ENCODE measurements at regions not wholly inside any gene's neighbourhood (a gene's known extent, or its start where the extent isn't known, plus 50 kb on each side); places are given as distances from the start of the nearest gene placed in this dataset.

GRCh38 chr17:72430611-72431432 lies 310.0 kb downstream of the SOX9 start:
- DNase-seq, result no peak

DNA sequence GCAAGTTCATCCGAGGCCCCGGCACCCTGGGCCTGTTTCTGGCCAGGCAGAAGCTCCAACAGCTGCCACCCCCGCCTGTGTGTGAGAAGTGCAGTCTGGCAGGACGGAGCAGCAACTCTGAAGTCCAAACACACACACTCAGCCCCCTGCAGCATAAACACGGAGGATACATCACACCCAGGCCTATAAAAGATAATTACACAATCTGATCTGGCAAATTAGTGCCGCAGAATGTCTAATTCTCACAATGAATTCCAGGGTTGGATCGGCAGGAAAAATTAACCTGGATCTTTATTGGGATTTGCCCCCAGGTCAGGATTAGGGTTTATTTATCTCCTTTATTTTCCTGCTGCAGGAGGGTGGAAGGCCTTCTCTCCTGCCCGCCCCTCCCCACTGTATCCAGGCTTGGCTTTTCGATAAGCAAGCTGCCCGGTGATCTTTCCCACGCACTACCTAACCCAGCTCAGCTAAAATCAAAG lies 311.4 kb downstream of the SOX9 start:
- DNase-seq, result no peak

DNA sequence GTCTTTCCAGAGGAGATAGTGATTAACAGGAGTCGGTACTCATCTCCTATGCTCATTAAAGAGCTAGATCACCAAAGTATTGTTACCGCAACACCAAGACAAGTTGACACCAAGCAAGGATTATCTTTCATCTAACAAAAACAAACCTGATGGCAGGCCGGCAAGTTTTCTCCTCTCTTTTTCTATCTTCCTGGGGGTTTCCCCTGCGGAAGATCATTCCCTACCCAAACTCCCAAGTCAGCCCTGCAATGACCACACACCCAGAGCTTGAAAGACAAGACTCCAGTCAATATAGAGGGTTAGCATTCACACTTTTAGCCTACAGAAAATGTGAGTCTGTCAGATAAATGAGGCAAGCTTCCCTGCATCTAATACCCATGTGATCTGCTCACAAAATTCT lies 312.1 kb downstream of the SOX9 start:
- DNase-seq, result no peak

GRCh38 chr17:72433797-72434196 lies 313.0 kb downstream of the SOX9 start:
- no peak for DNase-seq

DNA sequence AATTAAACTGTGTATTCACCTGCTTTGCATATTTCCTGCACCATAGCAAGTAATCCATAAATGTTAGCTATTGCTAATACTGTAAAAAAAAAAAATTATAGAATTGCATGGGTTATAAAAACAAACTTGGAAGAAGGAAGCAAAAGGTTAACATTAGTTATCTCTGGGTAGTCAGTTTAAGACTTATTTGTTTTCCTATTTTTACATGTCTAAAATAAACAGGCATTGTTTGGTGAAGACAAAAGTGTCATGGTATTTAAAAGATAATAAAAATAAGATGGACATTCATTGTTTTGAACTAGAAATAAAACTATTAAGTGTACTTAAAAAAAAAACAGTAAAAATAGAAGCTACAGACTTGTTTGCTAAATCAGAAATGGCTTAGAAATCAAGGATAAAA lies 313.8 kb downstream of the SOX9 start:
- DNase-seq, result no peak

DNA sequence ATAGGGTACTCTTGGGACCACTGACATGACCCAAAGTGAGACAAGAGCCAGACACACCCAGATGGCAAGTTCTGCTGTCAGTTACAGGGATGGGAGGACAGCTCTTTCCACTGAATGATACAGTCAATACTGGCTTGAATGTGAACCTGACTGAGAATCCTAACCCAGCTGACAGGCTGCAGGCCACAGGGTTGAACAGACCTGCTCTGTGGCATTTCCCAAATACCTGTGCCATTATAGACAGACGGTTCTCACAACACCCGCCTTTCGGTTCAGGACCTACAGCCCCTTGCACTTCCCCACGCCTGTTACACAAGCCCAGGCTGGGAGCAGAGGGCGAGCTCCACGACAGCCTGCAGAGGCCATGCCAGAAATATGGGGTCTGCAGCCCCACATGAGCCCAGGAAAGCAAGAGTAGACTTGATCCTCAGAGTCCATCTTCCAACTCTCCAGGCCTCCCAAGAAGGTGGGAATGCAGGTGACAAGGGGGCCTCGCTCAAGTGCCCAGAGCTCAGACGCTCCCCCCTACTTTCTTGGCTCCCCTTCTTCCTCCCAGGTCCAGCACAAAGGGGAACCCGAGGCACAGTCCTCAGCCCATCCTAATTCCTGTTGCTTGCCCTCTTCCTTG lies 314.3 kb downstream of the SOX9 start:
- DNase-seq, result no peak

DNA sequence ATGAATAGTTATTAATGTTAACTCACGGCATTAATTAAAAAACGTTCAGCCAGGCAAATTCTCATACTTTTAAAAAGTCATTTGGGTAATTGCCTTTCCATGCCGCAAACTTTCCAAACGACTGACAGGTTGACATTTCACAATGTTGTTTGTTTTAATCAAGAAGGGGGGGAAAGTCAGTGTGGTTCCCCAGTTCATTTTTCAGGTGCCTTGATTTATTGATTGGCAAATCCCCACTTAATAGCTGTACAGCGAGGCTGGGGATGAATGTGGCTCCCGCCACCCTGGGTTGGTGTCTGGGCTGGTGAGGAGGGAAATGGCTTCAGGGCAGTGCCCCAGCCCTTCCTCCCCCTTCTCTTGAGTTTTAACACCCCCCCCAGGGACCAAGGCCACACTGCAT lies 318.0 kb downstream of the SOX9 start:
- DNase-seq, result no peak

- DNase-seq, result no peak
These were observed 319.2 kb downstream of the SOX9 start for GRCh38 chr17:72439893-72440502.

- DNase-seq, result no peak
These were observed 320.1 kb downstream of the SOX9 start for GRCh38 chr17:72440961-72441360.

- no peak for DNase-seq
These were observed 321.1 kb downstream of the SOX9 start for GRCh38 chr17:72441909-72442308.

GRCh38 chr17:72444517-72445054 lies 323.8 kb downstream of the SOX9 start:
- no peak for DNase-seq

- no peak for DNase-seq
These were observed 324.5 kb downstream of the SOX9 start for GRCh38 chr17:72445055-72445991.

DNA sequence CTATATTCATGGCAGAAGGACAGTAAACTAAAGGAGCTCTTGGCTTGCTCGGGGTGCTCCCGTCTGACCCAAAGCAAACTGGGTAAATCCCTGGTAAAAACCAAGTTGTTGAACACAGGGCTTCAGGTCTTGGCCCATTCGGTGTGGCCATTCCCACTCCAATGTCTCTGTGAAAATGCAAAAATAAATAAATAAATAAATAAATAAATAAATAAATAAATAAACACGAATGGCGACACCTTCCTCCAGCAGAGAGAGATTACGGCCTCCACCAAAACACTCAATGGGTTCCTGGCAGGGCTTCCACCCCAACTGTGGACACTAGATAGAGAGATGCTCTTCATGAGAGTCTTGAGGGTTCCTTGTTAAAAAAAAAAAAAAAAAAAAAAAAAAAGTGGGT lies 325.3 kb downstream of the SOX9 start:
- DNase-seq, result no peak

DNA sequence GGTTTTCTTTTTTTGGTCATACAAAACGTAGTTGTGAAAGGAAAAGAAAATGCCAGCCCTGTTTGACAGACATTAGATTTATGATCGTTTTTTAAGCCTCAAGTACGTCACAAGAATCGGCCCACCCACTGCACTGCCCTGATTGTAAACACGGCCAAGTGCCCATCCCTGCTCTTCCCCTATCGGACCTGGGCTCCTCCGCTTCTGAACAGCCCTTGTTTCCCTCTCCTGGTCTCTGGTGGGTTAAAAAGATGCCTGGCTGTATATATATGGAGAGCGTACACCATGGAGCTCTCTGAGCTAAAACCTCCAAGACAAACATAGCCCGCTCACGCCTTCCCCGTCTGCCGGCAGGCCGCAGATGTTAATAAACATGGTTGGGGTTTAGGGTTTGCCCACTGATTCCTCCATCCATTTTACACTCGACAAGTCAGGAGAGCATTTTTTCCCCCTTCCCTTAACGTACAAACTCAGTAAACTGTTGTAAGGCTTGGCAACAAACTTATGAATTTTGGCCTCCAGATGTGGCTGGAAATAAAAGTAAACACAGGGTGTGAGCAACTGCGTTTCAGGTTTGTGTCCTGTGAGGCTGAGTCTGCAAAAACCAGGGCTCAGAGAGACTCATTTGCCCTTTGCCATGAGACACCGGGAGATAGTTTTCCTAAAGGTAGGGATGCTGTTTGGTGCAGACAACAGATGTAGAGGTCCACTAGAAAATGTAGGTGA lies 325.9 kb downstream of the SOX9 start:
- DNase-seq, result no peak

DNA sequence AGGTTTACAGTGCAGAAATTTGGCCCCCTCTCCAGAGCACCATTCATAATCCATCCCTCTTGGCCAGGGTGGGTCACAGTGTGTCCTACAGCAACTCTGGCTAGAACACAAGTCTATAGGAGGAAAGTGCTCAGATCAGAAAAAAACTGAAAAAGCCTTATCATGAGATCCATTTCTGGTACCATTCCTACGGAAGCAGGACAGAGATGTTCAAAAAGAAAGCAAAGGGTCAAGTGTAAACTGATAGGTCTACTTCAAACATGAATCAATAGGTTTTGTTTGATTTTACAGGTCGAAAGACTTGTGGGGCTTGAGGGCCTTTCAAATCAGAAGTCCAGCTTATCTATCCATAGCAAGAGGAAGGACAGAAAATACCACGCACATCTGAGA lies 326.4 kb downstream of the SOX9 start:
- DNase-seq, result no peak

DNA sequence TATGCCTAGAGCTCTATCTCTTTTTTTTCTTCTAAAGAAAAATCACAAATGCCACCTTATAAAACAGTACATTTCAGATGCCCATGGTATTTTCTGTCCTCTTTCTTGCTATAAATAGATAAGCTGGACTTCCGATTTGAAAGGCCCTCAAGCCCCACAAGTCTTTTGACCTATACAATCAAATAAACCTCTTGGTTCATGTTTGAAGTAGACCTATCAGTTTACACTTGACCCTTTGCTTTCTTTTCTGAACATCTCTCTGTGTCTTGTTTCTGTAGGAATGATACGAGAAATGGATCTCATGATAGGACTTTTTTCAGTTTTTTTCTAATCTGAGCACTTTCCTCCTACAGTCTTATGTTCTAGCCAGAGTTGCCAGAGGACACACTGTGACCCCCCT lies 327.2 kb downstream of the SOX9 start:
- DNase-seq, result no peak

- DNase-seq, result no peak
These were observed 331.7 kb downstream of the SOX9 start for GRCh38 chr17:72452286-72453173.

- no peak for DNase-seq
These were observed 333.5 kb downstream of the SOX9 start for GRCh38 chr17:72454342-72454741.

DNA sequence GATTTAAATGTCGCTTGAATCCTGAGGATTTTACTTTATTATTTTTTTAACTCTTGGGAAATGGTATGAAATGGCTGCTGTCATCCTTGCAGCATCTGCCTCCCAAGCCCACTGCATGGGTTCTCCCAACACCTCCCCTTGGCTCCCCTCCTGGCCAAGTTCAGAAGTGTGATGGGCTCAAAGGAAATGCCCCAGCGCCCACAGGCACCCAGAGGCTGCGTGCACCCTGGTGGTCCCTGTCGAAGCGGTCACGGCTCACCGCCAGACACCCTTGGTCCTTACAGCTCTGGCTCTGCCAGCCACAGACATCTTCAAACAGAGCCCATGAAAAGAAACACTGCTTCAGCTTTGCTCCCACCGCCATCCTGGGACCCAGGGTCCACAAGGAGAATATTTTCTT lies 334.7 kb downstream of the SOX9 start:
- DNase-seq, result no peak

DNA sequence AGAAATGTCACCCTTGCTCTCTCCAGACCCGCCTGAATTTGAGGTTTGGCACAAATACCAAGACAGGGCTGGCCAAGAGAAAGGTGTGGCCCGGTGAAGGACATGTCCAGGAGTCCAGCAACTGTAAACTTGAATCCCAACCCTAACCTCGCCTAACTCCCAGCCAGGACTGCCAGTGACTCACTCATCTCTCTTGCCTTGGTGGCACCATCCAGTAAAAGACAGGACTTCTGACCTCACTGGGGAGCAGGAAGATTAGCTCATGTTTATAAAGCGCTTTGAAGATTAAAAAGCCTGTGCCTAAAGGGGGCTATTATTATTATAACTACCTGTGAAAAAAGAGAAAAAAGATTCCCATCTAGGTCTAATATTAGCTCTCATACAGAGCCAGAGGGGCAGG lies 335.3 kb downstream of the SOX9 start:
- DNase-seq, result no peak

DNA sequence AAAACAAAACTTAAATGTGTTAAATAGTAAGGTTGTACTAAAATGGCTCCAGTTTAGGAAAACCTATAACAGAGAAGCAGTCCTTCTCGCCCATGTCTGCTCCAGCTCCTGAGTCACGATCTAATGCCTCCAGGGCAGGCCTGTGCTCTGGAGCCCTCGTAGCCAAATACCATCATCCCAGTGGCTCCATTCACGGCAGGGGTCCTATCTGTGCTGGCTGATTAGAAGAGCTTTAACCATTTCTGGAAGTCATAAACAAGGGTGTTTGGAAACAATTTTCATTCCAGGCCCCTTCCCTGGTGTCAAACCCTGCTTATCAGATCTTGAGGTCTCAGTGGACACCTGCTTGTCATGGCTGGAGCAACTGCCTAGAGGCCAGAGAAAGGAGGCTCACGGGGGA lies 336.9 kb downstream of the SOX9 start:
- no peak for DNase-seq

Data from effector CD4-positive, alpha-beta T cell (primary cell).